ENCODE measurements at regions not wholly inside any gene's neighbourhood (a gene's known extent, or its start where the extent isn't known, plus 50 kb on each side); places are given as distances from the start of the nearest gene placed in this dataset.

DNA sequence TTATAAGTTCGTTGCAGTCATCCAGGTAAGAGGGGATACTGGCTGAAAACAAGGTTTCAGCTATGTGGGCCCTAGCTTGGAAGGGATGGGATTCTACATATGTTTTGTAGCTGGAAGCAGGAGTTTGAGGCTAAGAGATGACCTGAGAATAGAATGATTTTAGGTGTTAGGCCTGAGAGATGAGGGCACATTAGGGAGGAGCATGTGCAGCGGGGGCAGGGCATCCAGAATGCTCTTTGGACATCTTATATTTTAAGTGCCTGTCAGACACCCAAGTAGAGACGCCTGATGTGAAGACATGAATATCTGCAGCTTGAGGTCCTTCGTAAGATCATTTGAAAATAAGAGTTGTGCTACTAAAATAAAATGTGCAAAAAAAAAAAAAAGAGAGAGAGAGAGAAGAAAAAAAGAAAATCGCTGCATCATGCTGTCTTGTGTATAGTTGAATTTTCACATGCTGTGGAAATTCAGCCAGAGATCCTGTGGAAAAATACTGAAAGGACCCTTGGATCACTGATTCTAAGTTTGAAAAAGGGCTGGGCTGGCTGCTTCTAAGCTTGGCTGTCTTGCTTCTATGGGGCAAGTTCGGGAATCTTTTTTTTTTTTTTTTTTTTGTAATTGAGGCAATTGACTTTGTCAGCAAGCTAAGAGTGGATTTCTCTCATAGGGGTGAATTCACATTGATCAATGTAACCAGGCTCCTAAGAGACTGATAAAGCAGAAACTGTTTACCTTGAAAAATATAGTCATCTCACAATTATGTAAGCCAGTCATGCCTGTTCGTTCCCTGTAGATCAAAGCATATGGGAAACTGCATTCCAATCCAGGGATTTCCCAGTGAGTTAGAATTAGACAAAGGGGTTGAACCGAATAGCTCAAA is 341.0 kb upstream of the GATB start:
- TF ChIP-seq, protein P1, sequence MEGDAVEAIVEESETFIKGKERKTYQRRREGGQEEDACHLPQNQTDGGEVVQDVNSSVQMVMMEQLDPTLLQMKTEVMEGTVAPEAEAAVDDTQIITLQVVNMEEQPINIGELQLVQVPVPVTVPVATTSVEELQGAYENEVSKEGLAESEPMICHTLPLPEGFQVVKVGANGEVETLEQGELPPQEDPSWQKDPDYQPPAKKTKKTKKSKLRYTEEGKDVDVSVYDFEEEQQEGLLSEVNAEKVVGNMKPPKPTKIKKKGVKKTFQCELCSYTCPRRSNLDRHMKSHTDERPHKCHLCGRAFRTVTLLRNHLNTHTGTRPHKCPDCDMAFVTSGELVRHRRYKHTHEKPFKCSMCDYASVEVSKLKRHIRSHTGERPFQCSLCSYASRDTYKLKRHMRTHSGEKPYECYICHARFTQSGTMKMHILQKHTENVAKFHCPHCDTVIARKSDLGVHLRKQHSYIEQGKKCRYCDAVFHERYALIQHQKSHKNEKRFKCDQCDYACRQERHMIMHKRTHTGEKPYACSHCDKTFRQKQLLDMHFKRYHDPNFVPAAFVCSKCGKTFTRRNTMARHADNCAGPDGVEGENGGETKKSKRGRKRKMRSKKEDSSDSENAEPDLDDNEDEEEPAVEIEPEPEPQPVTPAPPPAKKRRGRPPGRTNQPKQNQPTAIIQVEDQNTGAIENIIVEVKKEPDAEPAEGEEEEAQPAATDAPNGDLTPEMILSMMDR (IDR thresholded peaks at IDR 0.05 in 8 of 11, conservative IDR thresholded peaks at IDR 0.05 in 3 of 11), result no peak
- TF ChIP-seq POLR2A (IDR thresholded peaks at IDR 0.05), result no peak
- TF ChIP-seq POLR2AphosphoS5 (IDR thresholded peaks at IDR 0.05), result no peak
